Kidney (tissue), 13 donors: ENCODE measurements at regions not wholly inside any gene's neighbourhood (a gene's known extent, or its start where the extent isn't known, plus 50 kb on each side); places are given as distances from the start of the nearest gene placed in this dataset.
"Not testable (repeated sequence)": the region's sequence is repeated elsewhere in the genome, so short reads cannot be mapped to it uniquely, and the experiment has no call there.

Experiments used
- DNase-seq, 5 donors: peaks; one replicate each; pipeline ENCODE4 v3.0.0-alpha.2; 2013 to 2020
- FAIRE-seq: peaks from 2 replicates; lab custom pipeline; 2012; peaks lifted over from hg19 to GRCh38; lab: Jason Lieb, UNC
- H3K27ac ChIP-seq, 2 donors: one replicate each; pipeline ENCODE4 v1.7.0; 2013; ENCODE audit warnings: low read depth in 2 of 2, low read length in 2 of 2, inconsistent platforms in 1 of 2
- H3K27me3 ChIP-seq: one replicate; pipeline ENCODE4 v1.7.1; 2013; ENCODE audit warnings: low read length, inconsistent platforms; ENCODE audit not compliant: control insufficient read depth, insufficient read depth
- H3K36me3 ChIP-seq, 3 donors: one replicate each; pipeline versions ENCODE4 v1.7.0 to v1.7.1; 2013; ENCODE audit warnings: low read length in 3 of 3, control low read depth in 1 of 3, inconsistent platforms in 1 of 3; ENCODE audit not compliant: insufficient read depth in 3 of 3, control insufficient read depth in 2 of 3
- H3K4me1 ChIP-seq, 3 donors: one replicate each; pipeline versions ENCODE4 v1.7.0 to v1.7.1; 2013; ENCODE audit warnings: low read length in 3 of 3, inconsistent platforms in 1 of 3, low read depth in 1 of 3; ENCODE audit not compliant: control insufficient read depth in 2 of 3, insufficient read depth in 2 of 3
- H3K4me3 ChIP-seq, 3 donors: one replicate each; pipeline versions ENCODE4 v1.7.0 to v1.8.1; 2013; ENCODE audit warnings: low read length in 3 of 3, control low read depth in 1 of 3, inconsistent platforms in 1 of 3
- H3K9ac ChIP-seq, 3 donors: one replicate each; pipeline versions ENCODE4 v1.7.0 to v1.7.1; 2013; ENCODE audit warnings: low read length in 3 of 3, control low read depth in 1 of 3, inconsistent platforms in 1 of 3
- H3K9me3 ChIP-seq, 3 donors: one replicate each; pipeline versions ENCODE4 v1.7.0 to v1.7.1; 2013; ENCODE audit warnings: low read length in 3 of 3, control low read depth in 1 of 3, inconsistent platforms in 1 of 3; ENCODE audit not compliant: control insufficient read depth in 2 of 3, insufficient read depth in 1 of 3
- CTCF ChIP-seq: IDR thresholded peaks from 3 replicates; pipeline ENCODE4 v1.5.1; 2012; ENCODE audit warnings: mild to moderate bottlenecking, moderate library complexity, borderline replicate concordance; ENCODE audit not compliant: insufficient read depth; ENCODE audit errors: extremely low read depth
- intact Hi-C: fragments of 100-400 bp; cut with DNase I; formaldehyde crosslinking; loops from one replicate; pipeline ENCODE4 v1.11.1; 2022
- donor health status: control.
- donor health status: control.
- donor health status: control.
- donor health status: control.
- donor health status: control.
- donor health status: DM: yes; HTN: yes; CAD: no.
- donor health status: Normal renal cell carcinoma (clear cell type).

GRCh38 chrX:3177851-3178250 is 136.6 kb downstream of the ARSF start:
- Histone ChIP-seq H3K27me3 (no peaks in the 10 kb centered on the region), H3K9ac (no peak overlapping the region), H3K36me3 (no peaks in the 10 kb centered on the region), H3K4me3 (no peak overlapping the region), H3K9me3 (no peaks in the 10 kb centered on the region), H3K4me1 (no peaks in the 10 kb centered on the region), H3K27ac (no peak overlapping the region)
- intact Hi-C loops, result no loop called here
- no peak for TF ChIP-seq CTCF
- no peak for DNase-seq
- FAIRE-seq, result no peak

GRCh38 chrX:3176439-3176820 is 135.2 kb downstream of the ARSF start:
- FAIRE-seq (no peak), DNase-seq (peak in 2 of 5 donors; percentile 40 to 47)
- Histone ChIP-seq H3K4me1 (no peaks in the 10 kb centered on the region), H3K9ac (no peak overlapping the region), H3K36me3 (no peaks in the 10 kb centered on the region), H3K27ac (no peak overlapping the region), H3K9me3 (no peaks in the 10 kb centered on the region), H3K27me3 (no peaks in the 10 kb centered on the region), H3K4me3 (no peak overlapping the region)
- intact Hi-C loops, result no loop called here
- no peak for TF ChIP-seq CTCF

GRCh38 chrX:3175659-3176438 is 134.6 kb downstream of the ARSF start:
- DNase-seq, result peak in 2 of 5 donors; percentile 22
- H3K27ac ChIP-seq, result no peak overlapping the region
- no peak overlapping the region for H3K9ac ChIP-seq
- H3K4me1 ChIP-seq, result no peaks in the 10 kb centered on the region
- FAIRE-seq, result peak; percentile 3
- no peaks in the 10 kb centered on the region for H3K9me3 ChIP-seq
- intact Hi-C loops, result no loop called here
- H3K36me3 ChIP-seq, result no peaks in the 10 kb centered on the region
- no peaks in the 10 kb centered on the region for H3K27me3 ChIP-seq
- TF ChIP-seq CTCF, result no peak
- no peak overlapping the region for H3K4me3 ChIP-seq

GRCh38 chrX:3172156-3172555 is 130.9 kb downstream of the ARSF start:
- H3K36me3 ChIP-seq, H3K27ac ChIP-seq, DNase-seq, FAIRE-seq, intact Hi-C loops, H3K27me3 ChIP-seq, H3K4me1 ChIP-seq, H3K4me3 ChIP-seq, H3K9me3 ChIP-seq, H3K9ac ChIP-seq: not testable (repeated sequence)
